ENCODE measurements at regions not wholly inside any gene's neighbourhood (a gene's known extent, or its start where the extent isn't known, plus 50 kb on each side); places are given as distances from the start of the nearest gene placed in this dataset.
"Not testable (repeated sequence)": the region's sequence is repeated elsewhere in the genome, so short reads cannot be mapped to it uniquely, and the experiment has no call there.

DNA sequence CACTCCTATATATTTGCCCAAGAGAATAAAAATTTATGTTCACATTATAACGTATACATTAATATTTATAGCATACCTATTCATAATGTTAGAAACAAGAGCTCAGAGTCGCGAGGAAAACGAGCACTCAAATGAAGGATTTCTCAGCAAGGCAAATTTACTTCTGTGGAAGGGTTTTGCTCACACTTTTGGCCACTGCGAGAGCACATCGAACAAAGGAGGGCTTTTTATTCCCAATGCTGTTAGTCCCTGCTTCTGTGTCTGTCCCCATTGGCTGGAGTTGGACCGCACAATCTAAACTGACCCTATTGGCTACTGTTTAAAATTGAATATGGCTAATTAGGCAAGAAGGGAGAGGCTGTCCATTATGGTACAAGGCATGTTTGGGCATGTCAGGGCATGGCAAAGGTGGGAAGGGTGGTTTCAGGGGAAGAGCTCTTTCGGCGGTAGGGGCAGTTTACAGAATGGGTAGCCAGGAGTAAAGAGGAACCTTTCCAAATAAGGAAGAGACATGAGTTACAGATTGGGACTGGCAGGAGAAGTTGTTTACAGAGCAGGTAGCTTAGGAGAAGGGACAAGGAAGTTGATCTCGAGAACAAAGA lies 702.9 kb downstream of the TRHDE start:
- no peaks in the 10 kb centered on the region for H3K9me3 ChIP-seq
- H3K4me1 ChIP-seq, result no peaks in the 10 kb centered on the region
- no peak overlapping the region for H3K27ac ChIP-seq
- H3K4me3 ChIP-seq, result no peak overlapping the region
- no peaks in the 10 kb centered on the region for H3K27me3 ChIP-seq
- no peaks in the 10 kb centered on the region for H3K36me3 ChIP-seq (ENCODE audit: low read depth, missing control alignments)
- DNase-seq, result no peak
- no peak for TF ChIP-seq POLR2A (IDR thresholded peaks at IDR 0.05)
- TF ChIP-seq, protein P1, sequence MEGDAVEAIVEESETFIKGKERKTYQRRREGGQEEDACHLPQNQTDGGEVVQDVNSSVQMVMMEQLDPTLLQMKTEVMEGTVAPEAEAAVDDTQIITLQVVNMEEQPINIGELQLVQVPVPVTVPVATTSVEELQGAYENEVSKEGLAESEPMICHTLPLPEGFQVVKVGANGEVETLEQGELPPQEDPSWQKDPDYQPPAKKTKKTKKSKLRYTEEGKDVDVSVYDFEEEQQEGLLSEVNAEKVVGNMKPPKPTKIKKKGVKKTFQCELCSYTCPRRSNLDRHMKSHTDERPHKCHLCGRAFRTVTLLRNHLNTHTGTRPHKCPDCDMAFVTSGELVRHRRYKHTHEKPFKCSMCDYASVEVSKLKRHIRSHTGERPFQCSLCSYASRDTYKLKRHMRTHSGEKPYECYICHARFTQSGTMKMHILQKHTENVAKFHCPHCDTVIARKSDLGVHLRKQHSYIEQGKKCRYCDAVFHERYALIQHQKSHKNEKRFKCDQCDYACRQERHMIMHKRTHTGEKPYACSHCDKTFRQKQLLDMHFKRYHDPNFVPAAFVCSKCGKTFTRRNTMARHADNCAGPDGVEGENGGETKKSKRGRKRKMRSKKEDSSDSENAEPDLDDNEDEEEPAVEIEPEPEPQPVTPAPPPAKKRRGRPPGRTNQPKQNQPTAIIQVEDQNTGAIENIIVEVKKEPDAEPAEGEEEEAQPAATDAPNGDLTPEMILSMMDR (IDR thresholded peaks at IDR 0.05), result no peak
- intact Hi-C loops (cut with DNase I; ENCODE audit: low total_unique reads), result no loop called here
- 88 to 90% methylated on average over 10 of the region's 10 CpGs for WGBS, 2 donors

DNA sequence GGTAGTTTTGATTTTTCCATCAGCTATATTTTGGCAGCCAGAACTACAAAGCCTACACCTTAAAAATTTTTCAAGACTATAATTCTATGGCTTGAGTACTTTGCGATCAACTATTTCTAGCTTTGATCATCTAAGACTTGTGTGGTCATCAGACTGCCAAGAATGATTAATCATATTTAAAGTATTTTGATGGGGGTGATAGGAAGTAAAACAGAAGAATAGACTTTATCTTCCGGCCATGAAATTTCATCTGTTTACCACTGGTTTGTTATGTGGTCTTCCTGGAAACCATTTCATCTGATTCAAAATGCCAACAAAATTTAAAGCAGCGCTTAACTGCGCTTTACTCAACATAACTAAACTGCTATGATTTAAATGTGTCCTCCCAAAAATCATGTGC lies 706.8 kb downstream of the TRHDE start:
- H3K36me3 ChIP-seq (ENCODE audit: low read depth, missing control alignments), result no peaks in the 10 kb centered on the region
- 90 to 96% methylated on average over 4 of the region's 4 CpGs for WGBS, 2 donors
- H3K4me3 ChIP-seq, result no peak overlapping the region
- no peak for DNase-seq
- no peaks in the 10 kb centered on the region for H3K9me3 ChIP-seq
- no peak for TF ChIP-seq POLR2A (IDR thresholded peaks at IDR 0.05)
- TF ChIP-seq, protein P1 (IDR thresholded peaks at IDR 0.05), result no peak
- no peak overlapping the region for H3K27ac ChIP-seq
- H3K27me3 ChIP-seq, result no peaks in the 10 kb centered on the region
- H3K4me1 ChIP-seq, result no peaks in the 10 kb centered on the region
- intact Hi-C loops (cut with DNase I; ENCODE audit: low total_unique reads), result no loop called here

DNA sequence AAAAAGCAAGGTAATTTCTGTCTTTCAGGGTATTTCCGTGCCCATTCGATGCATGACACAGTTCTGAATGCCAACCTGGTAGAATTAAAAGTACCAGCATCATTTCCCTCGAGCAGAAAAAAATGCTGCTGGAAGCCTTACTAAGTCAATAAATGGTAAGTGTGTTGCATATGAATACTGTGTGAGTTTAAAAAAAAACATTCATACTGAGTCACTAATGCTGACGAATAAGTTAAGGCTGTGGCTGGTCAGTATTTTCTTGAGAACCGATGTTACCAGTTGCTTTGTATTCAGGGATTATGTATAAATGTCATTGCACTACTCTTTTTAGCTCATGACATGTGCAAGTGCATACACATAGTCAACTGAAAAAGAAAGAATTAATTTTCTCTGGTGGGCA lies 710.2 kb downstream of the TRHDE start:
- Histone ChIP-seq H3K4me1 (no peaks in the 10 kb centered on the region), H3K36me3 (ENCODE audit: low read depth, missing control alignments) (no peaks in the 10 kb centered on the region), H3K4me3 (no peak overlapping the region), H3K27ac (no peak overlapping the region), H3K9me3 (no peaks in the 10 kb centered on the region), H3K27me3 (no peaks in the 10 kb centered on the region)
- 81 to 84% methylated on average over 5 of the region's 5 CpGs for WGBS, 2 donors
- TF ChIP-seq, protein P1 (IDR thresholded peaks at IDR 0.05), result no peak
- no peak for TF ChIP-seq POLR2A (IDR thresholded peaks at IDR 0.05)
- no peak for DNase-seq
- intact Hi-C loops (cut with DNase I; ENCODE audit: low total_unique reads), result no loop called here

DNA sequence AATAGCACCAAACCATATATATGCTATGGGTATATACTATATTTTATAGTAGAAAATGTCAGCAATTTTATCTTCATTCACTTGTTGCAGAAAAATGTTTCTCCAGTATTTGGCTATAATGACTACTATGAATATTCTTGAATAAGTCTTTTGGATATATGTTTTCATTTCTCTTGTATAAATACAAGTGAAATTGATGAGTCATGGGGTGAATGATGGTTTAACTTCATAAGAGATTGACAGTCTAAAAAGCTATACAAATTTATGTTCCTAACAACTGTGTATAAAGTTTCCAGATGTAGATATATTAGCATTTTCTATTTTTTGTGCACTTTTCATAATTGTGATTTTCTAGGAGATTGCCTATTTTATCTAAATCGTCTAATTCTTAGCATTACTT lies 714.8 kb downstream of the TRHDE start:
- Histone ChIP-seq H3K36me3 (ENCODE audit: low read depth, missing control alignments) (no peaks in the 10 kb centered on the region), H3K27me3 (no peaks in the 10 kb centered on the region), H3K27ac (no peak overlapping the region), H3K4me3 (no peak overlapping the region), H3K9me3 (no peaks in the 10 kb centered on the region), H3K4me1 (no peaks in the 10 kb centered on the region)
- DNase-seq, result no peak
- TF ChIP-seq, protein P1 (IDR thresholded peaks at IDR 0.05), result no peak
- TF ChIP-seq POLR2A (IDR thresholded peaks at IDR 0.05), result no peak
- 63% methylated on average over 1 of the region's 1 CpG for WGBS, 2 donors
- intact Hi-C loops (cut with DNase I; ENCODE audit: low total_unique reads), result no loop called here

DNA sequence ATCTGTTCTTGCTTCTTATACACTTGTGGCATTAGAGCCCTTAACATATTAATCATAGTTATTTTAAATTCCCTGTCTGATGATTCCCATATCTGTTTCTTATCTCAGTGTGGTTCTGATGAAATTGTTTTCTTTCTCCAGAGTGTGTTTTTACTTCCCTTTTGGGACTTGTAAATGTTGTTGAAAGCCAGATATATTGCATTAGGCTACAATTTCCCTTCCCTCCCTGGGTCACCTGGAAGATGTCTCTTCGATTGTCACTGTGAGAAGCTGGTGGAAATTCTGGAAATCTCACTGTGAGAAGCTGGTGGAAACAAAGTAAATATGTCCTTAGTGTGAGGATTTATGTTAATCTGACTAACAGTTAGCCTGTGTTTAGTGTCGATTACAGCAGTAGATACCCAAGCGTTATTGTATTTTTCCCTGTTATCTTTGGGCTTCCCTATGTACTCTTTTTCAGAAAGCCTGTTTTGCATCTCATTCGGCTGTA lies 717.3 kb downstream of the TRHDE start:
- Histone ChIP-seq H3K27me3 (no peaks in the 10 kb centered on the region), H3K9me3 (no peaks in the 10 kb centered on the region), H3K4me3 (no peak overlapping the region), H3K27ac (no peak overlapping the region), H3K36me3 (ENCODE audit: low read depth, missing control alignments) (no peaks in the 10 kb centered on the region), H3K4me1 (no peaks in the 10 kb centered on the region)
- DNase-seq, result no peak
- WGBS, 2 donors, result 52 to 61% methylated on average over 4 of the region's 4 CpGs
- TF ChIP-seq, protein P1 (IDR thresholded peaks at IDR 0.05), result no peak
- no peak for TF ChIP-seq POLR2A (IDR thresholded peaks at IDR 0.05)
- intact Hi-C loops (cut with DNase I; ENCODE audit: low total_unique reads), result no loop called here

DNA sequence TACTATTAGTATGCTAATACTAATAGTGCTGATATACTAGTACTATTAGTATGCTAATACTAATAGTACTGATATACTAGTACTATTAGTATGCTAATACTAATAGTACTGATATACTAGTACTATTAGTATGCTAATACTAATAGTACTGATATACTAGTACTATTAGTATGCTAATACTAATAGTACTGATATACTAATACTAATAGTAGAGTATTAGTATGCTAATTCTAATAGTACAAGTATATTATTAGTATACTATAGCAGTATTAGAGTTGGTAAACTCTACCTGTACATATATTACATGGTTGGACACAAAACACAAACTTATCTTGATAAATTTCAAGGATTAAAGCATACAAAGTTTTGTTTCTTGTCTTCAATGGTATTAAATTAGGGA lies 722.9 kb downstream of the TRHDE start:
- H3K27ac ChIP-seq; H3K9me3 ChIP-seq; intact Hi-C loops (cut with DNase I; ENCODE audit: low total_unique reads): not testable (repeated sequence)

More for the DNA sequence above, 722.9 kb downstream of the TRHDE start:
- H3K4me1 ChIP-seq; DNase-seq; H3K36me3 ChIP-seq (ENCODE audit: low read depth, missing control alignments); H3K4me3 ChIP-seq; H3K27me3 ChIP-seq: not testable (repeated sequence)

Data from testis (tissue), 2 donors.